ENCODE measurements at regions not wholly inside any gene's neighbourhood (a gene's known extent, or its start where the extent isn't known, plus 50 kb on each side); places are given as distances from the start of the nearest gene placed in this dataset.

GRCh38 chr4:188663369-188663768 lies 524.1 kb downstream of the TRIML1 start:
- no peak for TF ChIP-seq FOXP2 (optimal IDR thresholded peaks at IDR 0.05; ENCODE audit: borderline replicate concordance, extremely low read depth, extremely low read length, insufficient read depth)

GRCh38 chr4:188665491-188666457 lies 526.5 kb downstream of the TRIML1 start:
- TF ChIP-seq FOXP2 (optimal IDR thresholded peaks at IDR 0.05; ENCODE audit: borderline replicate concordance, extremely low read depth, extremely low read length, insufficient read depth): no peak
- TF ChIP-seq POLR2AphosphoS5 (IDR thresholded peaks at IDR 0.05; ENCODE audit: low read depth, low read length): no peak
- no peak for TF ChIP-seq TAF1 (IDR thresholded peaks at IDR 0.05; ENCODE audit: borderline replicate concordance, insufficient read depth, low read length)
- no peak for TF ChIP-seq SIN3A (IDR thresholded peaks at IDR 0.05; ENCODE audit: borderline replicate concordance, insufficient read depth, low read length)
- TF ChIP-seq REST (IDR thresholded peaks at IDR 0.05; ENCODE audit: insufficient read depth in 1 of 2, low read depth in 2 of 2, low read length in 2 of 2): no peak

- TF ChIP-seq TAF1 (IDR thresholded peaks at IDR 0.05; ENCODE audit: borderline replicate concordance, insufficient read depth, low read length): no peak
- TF ChIP-seq SIN3A (IDR thresholded peaks at IDR 0.05; ENCODE audit: borderline replicate concordance, insufficient read depth, low read length): no peak
- no peak for TF ChIP-seq REST (IDR thresholded peaks at IDR 0.05; ENCODE audit: insufficient read depth in 1 of 2, low read depth in 2 of 2, low read length in 2 of 2)
- TF ChIP-seq POLR2AphosphoS5 (IDR thresholded peaks at IDR 0.05; ENCODE audit: low read depth, low read length): no peak
- TF ChIP-seq FOXP2 (optimal IDR thresholded peaks at IDR 0.05; ENCODE audit: borderline replicate concordance, extremely low read depth, extremely low read length, insufficient read depth): no peak
Measured at GRCh38 chr4:188680004-188680666, 540.9 kb downstream of the TRIML1 start.

- TF ChIP-seq REST (IDR thresholded peaks at IDR 0.05; ENCODE audit: insufficient read depth in 1 of 2, low read depth in 2 of 2, low read length in 2 of 2): no peak
- no peak for TF ChIP-seq SIN3A (IDR thresholded peaks at IDR 0.05; ENCODE audit: borderline replicate concordance, insufficient read depth, low read length)
- no peak for TF ChIP-seq FOXP2 (optimal IDR thresholded peaks at IDR 0.05; ENCODE audit: borderline replicate concordance, extremely low read depth, extremely low read length, insufficient read depth)
Measured at GRCh38 chr4:188680667-188681063, 541.4 kb downstream of the TRIML1 start.

GRCh38 chr4:188682321-188682720 lies 543.1 kb downstream of the TRIML1 start:
- no peak for TF ChIP-seq SIN3A (IDR thresholded peaks at IDR 0.05; ENCODE audit: borderline replicate concordance, insufficient read depth, low read length)
- TF ChIP-seq TAF1 (IDR thresholded peaks at IDR 0.05; ENCODE audit: borderline replicate concordance, insufficient read depth, low read length): no peak
- TF ChIP-seq FOXP2 (optimal IDR thresholded peaks at IDR 0.05; ENCODE audit: borderline replicate concordance, extremely low read depth, extremely low read length, insufficient read depth): no peak
- TF ChIP-seq POLR2AphosphoS5 (IDR thresholded peaks at IDR 0.05; ENCODE audit: low read depth, low read length): no peak
- TF ChIP-seq REST (IDR thresholded peaks at IDR 0.05; ENCODE audit: insufficient read depth in 1 of 2, low read depth in 2 of 2, low read length in 2 of 2): no peak
